ENCODE measurements at regions not wholly inside any gene's neighbourhood (a gene's known extent, or its start where the extent isn't known, plus 50 kb on each side); places are given as distances from the start of the nearest gene placed in this dataset.

- Histone ChIP-seq H3K27me3 (no peaks in the 10 kb centered on the region), H3K27ac (no peak overlapping the region), H3K4me3 (no peak overlapping the region), H3K9me3 (no peaks in the 10 kb centered on the region), H3K4me1 (no peaks in the 10 kb centered on the region), H3K36me3 (no peaks in the 10 kb centered on the region)
- DNase-seq, result no peak
- intact Hi-C loops (cut with DNase I; ENCODE audit: low total_unique reads), result no loop called here
- TF ChIP-seq CTCF (IDR thresholded peaks at IDR 0.05), result no peak
These were observed 257.3 kb downstream of the PTBP2 start for GRCh38 chr1:96978901-96979300.

DNA sequence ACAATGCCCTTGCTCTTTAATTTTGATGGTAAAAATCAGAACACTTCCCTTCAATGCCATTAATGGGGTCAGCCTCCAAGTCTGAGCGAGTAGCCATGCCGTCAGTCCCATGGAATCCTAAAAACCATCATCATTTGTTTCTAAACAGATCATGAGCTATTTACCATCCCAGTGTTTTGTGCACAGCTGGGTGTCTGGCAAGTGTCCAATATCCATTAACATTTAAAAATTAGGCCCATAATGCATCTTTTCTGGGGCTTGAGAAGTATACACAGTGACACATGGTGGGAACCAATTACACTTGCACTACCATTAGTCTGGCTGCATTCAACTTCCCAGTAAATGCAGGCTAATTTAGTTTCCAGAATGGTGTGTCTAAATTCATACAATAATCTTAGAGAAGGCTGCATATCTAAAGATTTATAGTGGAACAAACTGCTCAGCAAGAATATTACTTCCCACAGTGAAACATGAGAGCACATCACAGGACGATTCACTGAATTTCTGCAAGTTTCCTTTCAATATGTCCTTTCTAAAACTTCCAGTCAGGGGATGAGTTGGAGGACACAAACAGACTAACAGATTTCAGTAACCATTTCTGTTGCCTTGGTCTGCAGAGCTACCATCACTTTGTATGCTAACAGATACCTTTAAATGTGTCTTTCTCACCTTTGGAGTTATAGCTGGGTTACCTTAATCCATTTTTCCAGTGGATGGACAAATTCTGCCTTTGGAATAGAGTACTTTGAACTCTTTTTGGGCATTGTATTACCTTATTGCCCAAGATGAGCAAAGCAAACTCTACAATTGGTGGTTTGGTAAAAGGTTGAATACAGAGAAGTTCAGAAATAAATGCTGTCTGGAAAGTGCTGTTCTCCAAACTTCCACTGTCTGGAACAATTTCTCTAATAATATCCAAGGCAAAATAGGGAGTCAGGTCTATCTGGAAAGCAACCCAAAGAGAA is 258.0 kb downstream of the PTBP2 start:
- Histone ChIP-seq H3K4me1 (no peaks in the 10 kb centered on the region), H3K27ac (no peak overlapping the region), H3K36me3 (no peaks in the 10 kb centered on the region), H3K4me3 (no peak overlapping the region), H3K9me3 (no peaks in the 10 kb centered on the region), H3K27me3 (no peaks in the 10 kb centered on the region)
- no peak for TF ChIP-seq CTCF (IDR thresholded peaks at IDR 0.05)
- DNase-seq, result no peak
- intact Hi-C loops (cut with DNase I; ENCODE audit: low total_unique reads), result no loop called here

- no peak for TF ChIP-seq CTCF (IDR thresholded peaks at IDR 0.05)
- Histone ChIP-seq H3K36me3 (no peaks in the 10 kb centered on the region), H3K27me3 (no peaks in the 10 kb centered on the region), H3K27ac (no peak overlapping the region), H3K9me3 (no peaks in the 10 kb centered on the region), H3K4me3 (no peak overlapping the region), H3K4me1 (no peaks in the 10 kb centered on the region)
- intact Hi-C loops (cut with DNase I; ENCODE audit: low total_unique reads), result no loop called here
- DNase-seq, result no peak
These were observed 258.9 kb downstream of the PTBP2 start for GRCh38 chr1:96980448-96980847.

GRCh38 chr1:96981181-96981580 is 259.6 kb downstream of the PTBP2 start:
- Histone ChIP-seq H3K27me3 (no peaks in the 10 kb centered on the region), H3K4me1 (no peaks in the 10 kb centered on the region), H3K9me3 (no peaks in the 10 kb centered on the region), H3K4me3 (no peak overlapping the region), H3K36me3 (no peaks in the 10 kb centered on the region), H3K27ac (no peak overlapping the region)
- DNase-seq, result no peak
- intact Hi-C loops (cut with DNase I; ENCODE audit: low total_unique reads), result no loop called here
- TF ChIP-seq CTCF (IDR thresholded peaks at IDR 0.05), result no peak

GRCh38 chr1:96982118-96982517 is 260.5 kb downstream of the PTBP2 start:
- no peak for TF ChIP-seq CTCF (IDR thresholded peaks at IDR 0.05)
- intact Hi-C loops (cut with DNase I; ENCODE audit: low total_unique reads), result no loop called here

More at GRCh38 chr1:96982118-96982517, 260.5 kb downstream of the PTBP2 start:
- H3K27ac ChIP-seq, result no peak overlapping the region
- no peak overlapping the region for H3K4me3 ChIP-seq
- H3K27me3 ChIP-seq, result no peaks in the 10 kb centered on the region
- no peak for DNase-seq
- no peaks in the 10 kb centered on the region for H3K9me3 ChIP-seq
- H3K36me3 ChIP-seq, result no peaks in the 10 kb centered on the region
- H3K4me1 ChIP-seq, result no peaks in the 10 kb centered on the region
